ENCODE measurements at regions not wholly inside any gene's neighbourhood (a gene's known extent, or its start where the extent isn't known, plus 50 kb on each side); places are given as distances from the start of the nearest gene placed in this dataset.

DNA sequence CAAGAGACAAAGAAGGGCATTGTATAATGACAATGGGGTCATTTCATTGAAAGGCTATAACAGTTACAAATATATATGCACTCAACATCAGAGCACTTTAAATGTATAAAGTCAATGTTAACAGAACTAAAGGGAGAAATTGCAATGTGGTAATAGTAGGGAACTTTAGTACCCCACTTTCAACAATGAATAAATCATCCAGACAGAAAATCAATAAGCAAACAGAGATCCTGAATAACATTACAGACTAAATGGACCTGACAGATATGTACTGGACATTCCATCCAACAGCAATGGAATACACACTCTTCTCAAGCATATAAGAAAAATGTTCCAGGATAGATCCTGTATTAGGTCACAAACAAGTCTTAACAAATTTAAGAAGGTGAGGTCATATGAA lies 90.5 kb upstream of the ALKAL2 start:
- H3K9me3 ChIP-seq (ENCODE audit: low read length), result 0 out of 2 replicates have a peak, but pooled peaks cover 4% of the 10 kb centered on the region
- H4K20me1 ChIP-seq (ENCODE audit: low read length), result no peaks in the 10 kb centered on the region
- H3K27me3 ChIP-seq (ENCODE audit: low read length), result peaks cover 22% of the 10 kb centered on the region
- no peaks in the 10 kb centered on the region for H3K36me3 ChIP-seq (ENCODE audit: low read depth, low read length)
- no peak overlapping the region for H3K9ac ChIP-seq (ENCODE audit: low read length)
- POLR2A ChIA-PET (ENCODE audit: unreplicated experiment), result no interaction called here
- H3K4me3 ChIP-seq (ENCODE audit: low read length), result no peak overlapping the region
- peaks cover 3% of the 10 kb centered on the region; the same call in 1 of the 2 replicates for H3K4me1 ChIP-seq (ENCODE audit: insufficient read depth, low read length)
- CTCF ChIA-PET, result no interaction called here
- no peaks in the 10 kb centered on the region for H3K9me2 ChIP-seq (replicated peaks; ENCODE audit: low read length)
- DNase-seq, result no peak
- no peaks in the 10 kb centered on the region for H3F3A ChIP-seq (ENCODE audit: low read length, unreplicated experiment)
- no peak overlapping the region for H3K4me2 ChIP-seq (ENCODE audit: low read length)
- ATAC-seq, result no peak
- BruUV-seq (replicated peaks), result no TSS peak
- intact Hi-C loops (cut with micrococcal nuclease), result no loop called here
- no peak overlapping the region for H3K27ac ChIP-seq (ENCODE audit: low read length)
- TF ChIP-seq, protein P1, sequence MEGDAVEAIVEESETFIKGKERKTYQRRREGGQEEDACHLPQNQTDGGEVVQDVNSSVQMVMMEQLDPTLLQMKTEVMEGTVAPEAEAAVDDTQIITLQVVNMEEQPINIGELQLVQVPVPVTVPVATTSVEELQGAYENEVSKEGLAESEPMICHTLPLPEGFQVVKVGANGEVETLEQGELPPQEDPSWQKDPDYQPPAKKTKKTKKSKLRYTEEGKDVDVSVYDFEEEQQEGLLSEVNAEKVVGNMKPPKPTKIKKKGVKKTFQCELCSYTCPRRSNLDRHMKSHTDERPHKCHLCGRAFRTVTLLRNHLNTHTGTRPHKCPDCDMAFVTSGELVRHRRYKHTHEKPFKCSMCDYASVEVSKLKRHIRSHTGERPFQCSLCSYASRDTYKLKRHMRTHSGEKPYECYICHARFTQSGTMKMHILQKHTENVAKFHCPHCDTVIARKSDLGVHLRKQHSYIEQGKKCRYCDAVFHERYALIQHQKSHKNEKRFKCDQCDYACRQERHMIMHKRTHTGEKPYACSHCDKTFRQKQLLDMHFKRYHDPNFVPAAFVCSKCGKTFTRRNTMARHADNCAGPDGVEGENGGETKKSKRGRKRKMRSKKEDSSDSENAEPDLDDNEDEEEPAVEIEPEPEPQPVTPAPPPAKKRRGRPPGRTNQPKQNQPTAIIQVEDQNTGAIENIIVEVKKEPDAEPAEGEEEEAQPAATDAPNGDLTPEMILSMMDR (conservative IDR thresholded peaks at IDR 0.05; ENCODE audit: low read depth, low read length), result no peak
- TF ChIP-seq EZH2phosphoT487 (IDR thresholded peaks at IDR 0.05; ENCODE audit: borderline replicate concordance, low read length), result no peak
- TF ChIP-seq EZH2 (IDR thresholded peaks at IDR 0.05; ENCODE audit: low read length, unreplicated experiment), result no peak
- no peak overlapping the region for H2AFZ ChIP-seq (ENCODE audit: low read length)
- no peaks in the 10 kb centered on the region for H3K79me2 ChIP-seq (ENCODE audit: low read length)

DNA sequence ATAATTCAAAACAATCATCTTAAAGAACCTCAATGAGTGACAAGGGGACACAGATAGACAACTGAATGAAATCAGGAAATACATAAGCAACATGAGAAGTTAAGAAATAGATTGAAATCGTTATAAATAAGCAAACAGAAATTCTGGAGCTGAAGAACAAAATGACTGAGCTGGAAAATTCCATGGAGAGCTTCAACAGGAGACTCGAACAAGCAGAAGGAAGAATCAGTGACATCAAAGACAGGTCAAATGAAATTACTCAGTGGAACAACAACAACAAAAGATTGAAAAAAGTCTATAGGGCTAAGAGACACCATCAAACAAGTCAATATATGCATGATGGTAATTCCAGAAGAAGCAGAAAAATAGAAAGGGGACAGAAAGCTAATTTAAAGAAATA lies 89.5 kb upstream of the ALKAL2 start:
- Histone ChIP-seq H3K27me3 (ENCODE audit: low read length) (peaks cover 29% of the 10 kb centered on the region), H3K9me2 (replicated peaks; ENCODE audit: low read length) (no peaks in the 10 kb centered on the region), H3K79me2 (ENCODE audit: low read length) (no peaks in the 10 kb centered on the region), H3K36me3 (ENCODE audit: low read depth, low read length) (no peaks in the 10 kb centered on the region), H4K20me1 (ENCODE audit: low read length) (no peaks in the 10 kb centered on the region), H2AFZ (ENCODE audit: low read length) (no peak overlapping the region), H3K9ac (ENCODE audit: low read length) (no peak overlapping the region), H3F3A (ENCODE audit: low read length, unreplicated experiment) (no peaks in the 10 kb centered on the region), H3K4me2 (ENCODE audit: low read length) (no peak overlapping the region), H3K9me3 (ENCODE audit: low read length) (0 out of 2 replicates have a peak, but pooled peaks cover 4% of the 10 kb centered on the region), H3K27ac (ENCODE audit: low read length) (no peak overlapping the region), H3K4me3 (ENCODE audit: low read length) (no peak overlapping the region), H3K4me1 (ENCODE audit: insufficient read depth, low read length) (no peaks in the 10 kb centered on the region)
- POLR2A ChIA-PET (ENCODE audit: unreplicated experiment), result no interaction called here
- intact Hi-C loops (cut with micrococcal nuclease), result no loop called here
- ATAC-seq, result no peak
- no peak for DNase-seq
- CTCF ChIA-PET, result no interaction called here
- TF ChIP-seq, protein P1 (conservative IDR thresholded peaks at IDR 0.05; ENCODE audit: low read depth, low read length), result no peak
- TF ChIP-seq EZH2phosphoT487 (IDR thresholded peaks at IDR 0.05; ENCODE audit: borderline replicate concordance, low read length) (no peak), EZH2 (IDR thresholded peaks at IDR 0.05; ENCODE audit: low read length, unreplicated experiment) (no peak)
- BruUV-seq (replicated peaks), result no TSS peak

DNA sequence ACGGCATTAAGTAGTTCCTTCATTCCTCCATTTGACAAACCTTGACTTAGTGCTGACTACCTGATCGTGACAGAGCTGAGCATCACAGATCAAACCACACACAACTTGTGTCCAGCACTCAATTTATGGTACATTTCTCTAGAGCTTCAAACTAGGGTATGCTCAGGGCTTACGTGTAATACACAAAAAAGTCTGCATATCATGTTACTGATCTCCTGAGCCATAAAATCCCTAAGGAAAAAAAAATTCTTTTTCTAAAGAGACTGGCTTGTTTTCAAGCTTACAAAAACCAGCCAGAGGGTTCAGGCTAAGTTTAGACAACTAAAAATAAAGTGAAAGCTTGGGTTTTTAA lies 88.0 kb upstream of the ALKAL2 start:
- Histone ChIP-seq H4K20me1 (ENCODE audit: low read length) (no peaks in the 10 kb centered on the region), H2AFZ (ENCODE audit: low read length) (no peak overlapping the region), H3K9me3 (ENCODE audit: low read length) (0 out of 2 replicates have a peak, but pooled peaks cover 4% of the 10 kb centered on the region), H3F3A (ENCODE audit: low read length, unreplicated experiment) (no peaks in the 10 kb centered on the region), H3K9me2 (replicated peaks; ENCODE audit: low read length) (no peaks in the 10 kb centered on the region), H3K36me3 (ENCODE audit: low read depth, low read length) (no peaks in the 10 kb centered on the region), H3K9ac (ENCODE audit: low read length) (no peak overlapping the region), H3K4me1 (ENCODE audit: insufficient read depth, low read length) (no peaks in the 10 kb centered on the region), H3K27ac (ENCODE audit: low read length) (no peak overlapping the region), H3K27me3 (ENCODE audit: low read length) (peaks cover 43% of the 10 kb centered on the region), H3K79me2 (ENCODE audit: low read length) (no peaks in the 10 kb centered on the region), H3K4me2 (ENCODE audit: low read length) (no peak overlapping the region), H3K4me3 (ENCODE audit: low read length) (no peak overlapping the region)
- ATAC-seq, result no peak
- DNase-seq, result no peak
- ChIA-PET CTCF (no interaction called here), POLR2A (ENCODE audit: unreplicated experiment) (no interaction called here)
- BruUV-seq (replicated peaks), result no TSS peak
- no peak for TF ChIP-seq EZH2phosphoT487 (IDR thresholded peaks at IDR 0.05; ENCODE audit: borderline replicate concordance, low read length)
- TF ChIP-seq, protein P1 (conservative IDR thresholded peaks at IDR 0.05; ENCODE audit: low read depth, low read length), result no peak
- TF ChIP-seq EZH2 (IDR thresholded peaks at IDR 0.05; ENCODE audit: low read length, unreplicated experiment), result no peak
- intact Hi-C loops (cut with micrococcal nuclease), result no loop called here

Data from PC-3 (cell line).